Keratinocyte (primary cell): ENCODE measurements at regions not wholly inside any gene's neighbourhood (a gene's known extent, or its start where the extent isn't known, plus 50 kb on each side); places are given as distances from the start of the nearest gene placed in this dataset.

Experiments
- DNase-seq: peaks from one replicate; pipeline ENCODE4 v3.0.0-alpha.2; 2011; ENCODE audit warnings: low read depth, missing footprints, low spot score
- FAIRE-seq: peaks from 2 replicates; lab custom pipeline; 2011; peaks lifted over from hg19 to GRCh38; lab: Jason Lieb, UNC
- H2AFZ ChIP-seq: 2 replicates; pipeline ENCODE4 v1.6.0; 2012; ENCODE audit warnings: low read length, control low read depth, inconsistent platforms; ENCODE audit not compliant: control insufficient read depth
- H3K27ac ChIP-seq: 2 replicates; pipeline ENCODE4 v1.5.1; 2011; ENCODE audit warnings: low read length; ENCODE audit not compliant: control insufficient read depth, insufficient read depth
- H3K27me3 ChIP-seq: 3 replicates; pipeline ENCODE4 v1.6.0; 2011; ENCODE audit warnings: low read length; ENCODE audit not compliant: control insufficient read depth, insufficient read depth; ENCODE audit errors: extremely low read depth
- H3K36me3 ChIP-seq, 2 experiments: 2 replicates in 1 of 2; 3 replicates in 1 of 2; pipeline ENCODE4 v1.5.1; 2011; ENCODE audit warnings: low read length in 2 of 2, mild to moderate bottlenecking in 1 of 2; ENCODE audit not compliant: control insufficient read depth in 2 of 2, insufficient read depth in 2 of 2; ENCODE audit errors: extremely low read depth in 1 of 2
- H3K4me1 ChIP-seq: 3 replicates; pipeline ENCODE4 v1.5.1; 2011; ENCODE audit warnings: low read length; ENCODE audit not compliant: control insufficient read depth, insufficient read depth; ENCODE audit errors: extremely low read depth
- H3K4me2 ChIP-seq: 3 replicates; pipeline ENCODE4 v1.6.0; 2011; ENCODE audit warnings: low read depth, low read length; ENCODE audit not compliant: control insufficient read depth, insufficient read depth; ENCODE audit errors: extremely low read depth
- H3K4me3 ChIP-seq, 3 experiments: fragments of 200-600 bp in 1 of 3; sonication (generic) in 1 of 3; 2 replicates in 2 of 3; 3 replicates in 1 of 3; pipeline ENCODE4 v1.5.1; 2011 to 2016; ENCODE audit warnings: low read length in 3 of 3, mild to moderate bottlenecking in 3 of 3, control low read depth in 2 of 3, inconsistent platforms in 1 of 3, low read depth in 1 of 3, mixed read lengths in 1 of 3, mixed run types in 1 of 3, moderate library complexity in 1 of 3; ENCODE audit not compliant: control insufficient read depth in 2 of 3, insufficient read depth in 2 of 3; ENCODE audit errors: extremely low read depth in 1 of 3
- H3K79me2 ChIP-seq: 2 replicates; pipeline ENCODE4 v1.6.0; 2012; ENCODE audit warnings: low read length; ENCODE audit not compliant: control insufficient read depth, insufficient read depth
- H3K9ac ChIP-seq: 3 replicates; pipeline ENCODE4 v1.6.0; 2011; ENCODE audit warnings: low read length; ENCODE audit not compliant: control insufficient read depth, insufficient read depth; ENCODE audit errors: extremely low read depth
- H3K9me1 ChIP-seq: 3 replicates; pipeline ENCODE4 v1.6.0; 2011; ENCODE audit warnings: low read length; ENCODE audit not compliant: control insufficient read depth, insufficient read depth; ENCODE audit errors: extremely low read depth
- H3K9me3 ChIP-seq: 2 replicates; pipeline ENCODE4 v1.5.1; 2012; ENCODE audit warnings: low read depth, low read length; ENCODE audit not compliant: control insufficient read depth
- H4K20me1 ChIP-seq: 3 replicates; pipeline ENCODE4 v1.6.0; 2011; ENCODE audit warnings: low read length; ENCODE audit not compliant: control insufficient read depth, insufficient read depth; ENCODE audit errors: extremely low read depth
- EZH2 ChIP-seq: IDR thresholded peaks from one replicate; pipeline ENCODE4 v1.6.1; 2012; ENCODE audit warnings: inconsistent platforms, mild to moderate bottlenecking, low read length, moderate library complexity
- dilution Hi-C: fragments of 300-500 bp; cut with MboI; formaldehyde crosslinking; loops from one replicate; pipeline ENCODE4 v1.7.0; 2020; ENCODE audit warnings: low sequenced_read_pairs; ENCODE audit not compliant: extremely low pct_ligation_motif_present
- TF ChIP-seq, protein P1 (sequence below), 3 experiments: IDR thresholded peaks in 1 of 3; conservative IDR thresholded peaks in 1 of 3; optimal IDR thresholded peaks in 1 of 3; 2 replicates in 2 of 3; 3 replicates in 1 of 3; pipeline versions ENCODE3 to v1.5.1; 2011; ENCODE audit warnings: low read length in 3 of 3, mild to moderate bottlenecking in 3 of 3, moderate library complexity in 2 of 3, control low read depth in 1 of 3, inconsistent platforms in 1 of 3; ENCODE audit not compliant: insufficient read depth in 2 of 3; ENCODE audit errors: extremely low read depth in 1 of 3

DNA sequence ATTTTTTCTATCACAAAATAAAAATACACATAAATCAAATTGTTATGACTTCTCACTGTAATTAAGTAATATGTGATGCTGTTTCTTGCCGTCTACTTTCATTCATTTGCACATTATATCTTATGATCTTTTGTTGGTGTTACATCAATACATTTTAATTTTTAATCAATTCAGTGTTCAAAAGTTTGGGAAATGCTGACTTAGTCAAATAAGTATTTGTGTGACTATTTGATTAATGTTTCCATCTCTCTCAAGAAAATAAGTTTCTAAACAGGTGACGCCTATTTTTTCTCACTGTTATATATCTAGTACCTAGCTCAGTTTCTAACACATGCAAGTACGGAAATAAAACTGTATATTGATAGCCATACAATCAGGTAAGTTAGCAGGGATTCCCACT, 329.5 kb upstream of the KIRREL3 start:
- Histone ChIP-seq H3K9me1 (no peaks in the 10 kb centered on the region), H4K20me1 (no peaks in the 10 kb centered on the region), H3K27me3 (no peaks in the 10 kb centered on the region), H3K79me2 (no peaks in the 10 kb centered on the region), H3K36me3 (no peaks in the 10 kb centered on the region), H3K27ac (no peak overlapping the region), H3K4me3 (no peak overlapping the region), H3K4me2 (no peak overlapping the region), H3K4me1 (no peaks in the 10 kb centered on the region), H2AFZ (no peak overlapping the region), H3K9me3 (no peaks in the 10 kb centered on the region), H3K9ac (no peak overlapping the region)
- TF ChIP-seq, protein P1, sequence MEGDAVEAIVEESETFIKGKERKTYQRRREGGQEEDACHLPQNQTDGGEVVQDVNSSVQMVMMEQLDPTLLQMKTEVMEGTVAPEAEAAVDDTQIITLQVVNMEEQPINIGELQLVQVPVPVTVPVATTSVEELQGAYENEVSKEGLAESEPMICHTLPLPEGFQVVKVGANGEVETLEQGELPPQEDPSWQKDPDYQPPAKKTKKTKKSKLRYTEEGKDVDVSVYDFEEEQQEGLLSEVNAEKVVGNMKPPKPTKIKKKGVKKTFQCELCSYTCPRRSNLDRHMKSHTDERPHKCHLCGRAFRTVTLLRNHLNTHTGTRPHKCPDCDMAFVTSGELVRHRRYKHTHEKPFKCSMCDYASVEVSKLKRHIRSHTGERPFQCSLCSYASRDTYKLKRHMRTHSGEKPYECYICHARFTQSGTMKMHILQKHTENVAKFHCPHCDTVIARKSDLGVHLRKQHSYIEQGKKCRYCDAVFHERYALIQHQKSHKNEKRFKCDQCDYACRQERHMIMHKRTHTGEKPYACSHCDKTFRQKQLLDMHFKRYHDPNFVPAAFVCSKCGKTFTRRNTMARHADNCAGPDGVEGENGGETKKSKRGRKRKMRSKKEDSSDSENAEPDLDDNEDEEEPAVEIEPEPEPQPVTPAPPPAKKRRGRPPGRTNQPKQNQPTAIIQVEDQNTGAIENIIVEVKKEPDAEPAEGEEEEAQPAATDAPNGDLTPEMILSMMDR (optimal IDR thresholded peaks at IDR 0.05 in 1 of 3, IDR thresholded peaks at IDR 0.05 in 1 of 3, conservative IDR thresholded peaks at IDR 0.05 in 1 of 3; ENCODE audit: extremely low read depth in 1 of 3, insufficient read depth in 2 of 3, low read length in 3 of 3): no peak
- dilution Hi-C loops: no loop called here
- no peak for DNase-seq
- FAIRE-seq: no peak

DNA sequence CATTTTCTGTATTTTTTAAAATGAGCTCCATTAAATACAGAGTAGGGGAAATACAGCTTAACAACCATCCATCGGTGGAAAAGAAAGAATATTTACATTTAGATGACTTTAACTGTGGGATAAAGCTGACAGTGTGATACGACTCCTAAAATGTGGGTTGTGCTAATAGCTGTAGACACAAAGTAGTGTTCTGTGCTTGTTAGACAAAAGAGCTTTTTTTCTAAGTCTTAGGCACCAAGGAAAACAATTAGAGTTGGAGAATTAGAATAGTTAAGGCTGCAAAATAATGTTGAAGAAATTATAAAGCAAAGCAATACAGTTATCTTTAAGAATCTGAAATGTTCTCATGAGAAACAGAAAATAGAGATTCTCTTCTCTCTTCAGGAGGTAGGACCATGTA, 307.7 kb upstream of the KIRREL3 start:
- H3K9me1 ChIP-seq: no peaks in the 10 kb centered on the region
- H3K4me3 ChIP-seq: no peak overlapping the region
- H3K36me3 ChIP-seq: no peaks in the 10 kb centered on the region
- TF ChIP-seq, protein P1 (optimal IDR thresholded peaks at IDR 0.05 in 1 of 3, IDR thresholded peaks at IDR 0.05 in 1 of 3, conservative IDR thresholded peaks at IDR 0.05 in 1 of 3; ENCODE audit: extremely low read depth in 1 of 3, insufficient read depth in 2 of 3, low read length in 3 of 3): no peak
- TF ChIP-seq EZH2: no peak
- no peaks in the 10 kb centered on the region for H3K9me3 ChIP-seq
- H3K4me2 ChIP-seq: no peak overlapping the region
- no peak for FAIRE-seq
- DNase-seq: no peak
- no peaks in the 10 kb centered on the region for H3K27me3 ChIP-seq
- H3K4me1 ChIP-seq: no peaks in the 10 kb centered on the region
- H3K9ac ChIP-seq: no peak overlapping the region
- no peaks in the 10 kb centered on the region for H4K20me1 ChIP-seq
- dilution Hi-C loops: no loop called here
- H3K27ac ChIP-seq: no peak overlapping the region
- H2AFZ ChIP-seq: no peak overlapping the region
- H3K79me2 ChIP-seq: no peaks in the 10 kb centered on the region
